Glomerular visceral epithelial cell (primary cell): ENCODE measurements at regions not wholly inside any gene's neighbourhood (a gene's known extent, or its start where the extent isn't known, plus 50 kb on each side); places are given as distances from the start of the nearest gene placed in this dataset.

Experiments
- DNase-seq: peaks from one replicate; pipeline ENCODE4 v3.0.0-alpha.2; 2016; ENCODE audit errors: extremely low spot score

DNA sequence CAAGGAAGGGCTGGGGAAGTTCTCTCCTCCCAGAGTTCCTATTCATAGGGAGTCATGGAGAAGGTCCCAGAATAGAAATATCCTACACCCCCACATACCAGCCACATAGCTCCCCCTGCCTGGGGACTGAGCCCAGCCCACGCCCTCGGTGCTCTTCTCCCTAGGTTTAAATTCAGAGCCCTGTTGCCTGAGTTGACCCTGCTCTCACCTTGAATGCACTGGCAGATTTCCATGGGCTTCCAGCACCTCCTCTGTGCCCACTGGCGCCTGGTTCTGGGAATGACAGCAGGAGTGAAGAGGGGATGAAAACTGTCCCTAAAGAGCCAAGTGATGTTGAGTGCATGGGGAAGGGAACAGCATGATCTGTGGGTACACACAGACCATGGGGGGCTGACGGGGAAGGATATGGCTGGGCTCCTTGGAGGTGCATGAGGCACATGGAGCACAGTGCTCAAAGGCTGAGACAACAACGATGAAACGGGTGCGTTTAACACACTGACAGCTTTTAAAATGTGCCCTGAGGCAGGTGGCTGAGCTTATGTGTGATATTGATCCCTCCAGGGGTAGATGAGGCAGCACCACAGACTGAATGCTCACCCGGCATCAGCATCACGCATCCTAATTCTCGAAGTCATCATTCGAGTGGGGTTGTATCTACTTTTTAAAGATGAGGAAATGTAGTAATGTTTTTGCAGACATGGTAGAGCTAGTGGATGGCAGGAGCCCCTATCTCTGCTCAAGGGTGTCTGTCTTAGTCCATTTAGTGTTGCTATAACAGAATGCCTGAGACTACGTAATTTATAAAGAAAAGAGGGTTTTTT, 53.7 kb upstream of the IGFBP3 start:
- no peak for DNase-seq

DNA sequence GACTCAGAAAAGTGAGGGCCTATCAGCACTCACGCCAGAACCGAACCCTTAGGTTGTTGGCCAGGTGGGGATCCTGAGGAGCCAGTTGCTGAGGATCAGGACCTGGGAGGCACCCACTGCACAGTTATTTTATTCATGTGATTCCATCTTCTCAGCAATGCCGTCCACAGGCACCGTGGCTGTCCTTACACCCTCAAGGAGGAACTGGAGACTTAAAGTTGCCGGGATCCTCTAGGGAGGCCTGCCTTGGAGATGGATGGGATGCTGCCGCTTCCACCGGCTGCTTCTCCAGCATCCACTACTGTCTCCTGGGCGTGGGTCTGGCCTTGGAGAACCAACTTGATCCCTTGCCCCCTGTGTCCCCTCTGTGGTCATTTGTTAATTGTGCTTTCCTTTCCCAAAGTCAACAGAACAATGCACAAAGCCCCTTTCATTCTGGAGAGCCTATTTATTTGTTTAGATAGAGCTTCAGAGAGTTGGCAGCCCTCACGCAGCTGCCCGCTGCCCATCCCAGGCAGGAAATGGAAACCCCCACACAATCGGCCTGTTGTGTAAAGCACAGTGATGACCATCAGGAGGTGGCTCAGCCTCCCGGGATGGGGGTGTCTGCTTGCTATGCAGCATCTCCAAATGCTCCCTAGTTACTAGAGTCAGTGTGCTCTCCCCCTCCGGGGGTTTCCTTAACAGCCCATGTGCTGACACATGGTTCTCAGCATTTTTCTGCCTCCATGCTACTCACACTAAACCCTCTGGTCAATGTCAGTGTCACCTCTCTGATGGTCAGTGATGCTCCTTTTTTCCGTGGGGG, 52.9 kb upstream of the IGFBP3 start:
- no peak for DNase-seq

DNA sequence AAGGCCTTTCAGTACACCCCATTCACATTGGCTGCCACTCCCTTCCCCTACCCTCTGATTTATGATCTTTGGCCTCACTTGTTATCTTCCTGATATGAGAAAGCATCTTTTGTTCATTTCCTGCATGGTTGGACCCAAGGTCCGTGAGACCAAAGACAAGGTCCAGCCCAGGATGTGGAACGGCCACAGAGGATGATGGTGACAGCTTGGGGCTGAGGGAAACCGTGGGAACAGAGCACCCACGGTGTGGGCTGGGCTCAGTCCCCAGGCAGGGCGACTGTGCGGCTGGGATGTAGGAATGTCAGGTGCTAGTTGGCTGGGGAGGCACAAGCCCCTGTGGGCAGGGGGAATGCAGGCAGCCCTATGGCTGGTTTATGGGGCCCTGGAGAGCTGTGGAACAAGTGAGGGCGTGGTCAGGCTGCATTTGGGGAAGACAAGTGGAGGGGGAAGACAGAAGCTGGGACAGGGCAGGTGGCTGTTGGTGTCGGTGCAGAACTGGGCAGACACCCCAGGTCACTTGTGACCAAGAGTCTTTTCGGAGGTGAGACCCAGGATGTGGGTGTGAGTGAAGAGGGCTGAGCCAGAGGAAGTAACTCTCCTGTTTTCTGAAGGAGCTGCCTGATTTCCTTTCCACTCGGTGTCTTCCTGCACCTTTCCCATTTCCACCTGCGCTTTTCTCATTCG, 51.7 kb upstream of the IGFBP3 start:
- DNase-seq = no peak

DNA sequence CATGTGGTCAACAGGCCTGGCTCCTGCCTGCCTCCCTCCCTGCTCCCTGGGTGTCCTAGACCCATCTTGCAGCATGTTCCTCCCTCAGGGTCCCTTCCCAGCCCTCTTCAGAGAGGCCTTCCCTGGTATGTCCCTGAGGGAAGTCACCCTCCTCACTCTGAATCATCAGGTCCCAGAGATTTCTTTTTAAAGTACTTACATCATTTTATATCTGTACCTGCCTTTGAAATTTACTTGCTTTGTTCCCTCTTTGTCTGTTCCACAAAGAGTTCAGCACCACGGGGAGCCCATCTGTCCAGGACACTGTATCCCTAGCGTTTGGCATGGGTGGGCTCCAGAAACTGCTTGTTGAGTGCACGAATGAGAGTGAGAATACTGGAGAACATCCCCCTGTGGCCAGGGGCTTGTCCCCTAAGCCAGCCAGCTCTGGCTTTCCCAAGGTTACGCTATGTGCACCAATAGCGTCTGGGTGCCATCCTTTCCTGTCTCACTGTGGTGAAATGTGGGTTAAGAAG, 50.6 kb upstream of the IGFBP3 start:
- no peak for DNase-seq

DNA sequence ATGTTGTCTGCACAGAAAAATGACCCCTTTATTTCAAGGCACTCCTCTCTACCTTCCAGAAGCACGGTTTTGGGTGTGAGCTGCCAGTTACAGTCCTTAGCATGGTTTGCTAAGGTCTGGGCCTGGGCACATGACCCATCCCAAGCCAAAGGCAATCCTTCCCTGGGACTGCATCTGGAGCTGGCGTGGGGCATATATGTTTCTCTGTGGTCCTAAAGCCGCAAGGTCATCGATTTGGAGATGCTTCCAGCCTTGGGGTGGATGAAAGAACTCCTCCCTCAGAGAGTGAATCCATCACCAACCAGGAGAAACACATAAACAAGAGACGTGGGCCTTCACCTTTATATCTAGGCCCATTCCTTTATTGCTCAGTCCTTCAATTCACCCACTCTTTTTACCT, 50.1 kb upstream of the IGFBP3 start:
- no peak for DNase-seq
